Activated T-helper 17 cell treated with anti-CD3 and anti-CD28 coated beads, Interleukin-2, amount 50 U/mL, for 72 hours (primary cell): ENCODE measurements at regions not wholly inside any gene's neighbourhood (a gene's known extent, or its start where the extent isn't known, plus 50 kb on each side); places are given as distances from the start of the nearest gene placed in this dataset.
A peak's percentile ranks its signal among the peaks of the same experiment; 100 is the strongest.

Experiments used
- ATAC-seq: fragments of 150-1000 bp; cut with Tn5 transposase; replicated peaks from 2 replicates; pipeline ENCODE4 v1.10.0; 2021; ENCODE audit warnings: mild to moderate bottlenecking, moderate library complexity
- H3K27ac Mint-ChIP-seq: one replicate; pipeline ENCODE4 v1.8.0; 2022; ENCODE audit warnings: mixed read lengths
- H3K27me3 Mint-ChIP-seq: one replicate; pipeline ENCODE4 v1.8.0; 2022; ENCODE audit warnings: mixed read lengths
- H3K36me3 Mint-ChIP-seq: one replicate; pipeline ENCODE4 v1.8.0; 2022; ENCODE audit warnings: low read depth, mild to moderate bottlenecking, mixed read lengths
- H3K4me1 Mint-ChIP-seq: one replicate; pipeline ENCODE4 v1.8.0; 2022; ENCODE audit warnings: mixed read lengths
- H3K4me3 Mint-ChIP-seq: one replicate; pipeline ENCODE4 v1.8.0; 2022; ENCODE audit warnings: mild to moderate bottlenecking, mixed read lengths
- H3K9me3 Mint-ChIP-seq: one replicate; pipeline ENCODE4 v1.8.0; 2022; ENCODE audit warnings: mixed read lengths

GRCh38 chr20:39294137-39294725 is 332.1 kb downstream of the DHX35 start:
- H3K27ac Mint-ChIP-seq = no peak overlapping the region
- H3K4me1 Mint-ChIP-seq = no peaks in the 10 kb centered on the region
- H3K27me3 Mint-ChIP-seq = peaks cover 21% of the 10 kb centered on the region
- no peak for ATAC-seq
- H3K4me3 Mint-ChIP-seq = no peak overlapping the region
- no peaks in the 10 kb centered on the region for H3K9me3 Mint-ChIP-seq
- H3K36me3 Mint-ChIP-seq = no peaks in the 10 kb centered on the region

GRCh38 chr20:39292193-39292736 is 330.1 kb downstream of the DHX35 start:
- ATAC-seq = no peak
- Mint-ChIP-seq H3K4me3 (no peak overlapping the region), H3K36me3 (no peaks in the 10 kb centered on the region), H3K27ac (no peak overlapping the region), H3K9me3 (no peaks in the 10 kb centered on the region), H3K27me3 (peaks cover 24% of the 10 kb centered on the region), H3K4me1 (no peaks in the 10 kb centered on the region)

GRCh38 chr20:39291301-39291700 is 329.2 kb downstream of the DHX35 start:
- Mint-ChIP-seq H3K4me3 (no peak overlapping the region), H3K27ac (no peak overlapping the region), H3K27me3 (peaks cover 28% of the 10 kb centered on the region), H3K4me1 (no peaks in the 10 kb centered on the region), H3K9me3 (no peaks in the 10 kb centered on the region), H3K36me3 (no peaks in the 10 kb centered on the region)
- ATAC-seq = no peak

GRCh38 chr20:39290575-39290974 is 328.4 kb downstream of the DHX35 start:
- no peaks in the 10 kb centered on the region for H3K4me1 Mint-ChIP-seq
- no peak overlapping the region for H3K4me3 Mint-ChIP-seq
- peaks cover 29% of the 10 kb centered on the region for H3K27me3 Mint-ChIP-seq
- ATAC-seq = no peak
- H3K27ac Mint-ChIP-seq = no peak overlapping the region
- H3K9me3 Mint-ChIP-seq = no peaks in the 10 kb centered on the region
- no peaks in the 10 kb centered on the region for H3K36me3 Mint-ChIP-seq

- H3K4me3 Mint-ChIP-seq = no peak overlapping the region
- ATAC-seq = no peak
Observed at GRCh38 chr20:39289831-39290230, 327.7 kb downstream of the DHX35 start.

GRCh38 chr20:39289316-39289715 is 327.2 kb downstream of the DHX35 start:
- ATAC-seq = no peak
- Mint-ChIP-seq H3K27ac (no peak overlapping the region), H3K27me3 (peaks cover 20% of the 10 kb centered on the region), H3K4me1 (no peaks in the 10 kb centered on the region), H3K9me3 (no peaks in the 10 kb centered on the region), H3K36me3 (no peaks in the 10 kb centered on the region), H3K4me3 (no peak overlapping the region)

More at GRCh38 chr20:39289831-39290230, 327.7 kb downstream of the DHX35 start:
- Mint-ChIP-seq H3K36me3 (no peaks in the 10 kb centered on the region), H3K4me1 (no peaks in the 10 kb centered on the region), H3K27ac (no peak overlapping the region), H3K27me3 (peaks cover 24% of the 10 kb centered on the region), H3K9me3 (no peaks in the 10 kb centered on the region)

GRCh38 chr20:39283464-39283863 is 321.3 kb downstream of the DHX35 start:
- Mint-ChIP-seq H3K27me3 (peaks cover 16% of the 10 kb centered on the region), H3K9me3 (no peaks in the 10 kb centered on the region), H3K36me3 (no peaks in the 10 kb centered on the region), H3K4me3 (no peak overlapping the region), H3K4me1 (no peaks in the 10 kb centered on the region), H3K27ac (no peak overlapping the region)
- no peak for ATAC-seq

- no peak for ATAC-seq
- no peaks in the 10 kb centered on the region for H3K9me3 Mint-ChIP-seq
- no peaks in the 10 kb centered on the region for H3K4me1 Mint-ChIP-seq
- no peaks in the 10 kb centered on the region for H3K36me3 Mint-ChIP-seq
- no peak overlapping the region for H3K4me3 Mint-ChIP-seq
- H3K27ac Mint-ChIP-seq = no peak overlapping the region
- H3K27me3 Mint-ChIP-seq = peaks cover 13% of the 10 kb centered on the region
Observed at GRCh38 chr20:39282619-39283092, 320.5 kb downstream of the DHX35 start.

GRCh38 chr20:39280875-39281274 is 318.7 kb downstream of the DHX35 start:
- no peaks in the 10 kb centered on the region for H3K36me3 Mint-ChIP-seq
- peaks cover 10% of the 10 kb centered on the region for H3K27me3 Mint-ChIP-seq
- no peaks in the 10 kb centered on the region for H3K4me1 Mint-ChIP-seq
- no peak overlapping the region for H3K27ac Mint-ChIP-seq
- no peak overlapping the region for H3K4me3 Mint-ChIP-seq
- ATAC-seq = no peak
- H3K9me3 Mint-ChIP-seq = no peaks in the 10 kb centered on the region

- no peak for ATAC-seq
- H3K27me3 Mint-ChIP-seq = peaks cover 14% of the 10 kb centered on the region
- H3K4me3 Mint-ChIP-seq = no peak overlapping the region
- H3K36me3 Mint-ChIP-seq = no peaks in the 10 kb centered on the region
- H3K27ac Mint-ChIP-seq = no peak overlapping the region
- no peaks in the 10 kb centered on the region for H3K9me3 Mint-ChIP-seq
- H3K4me1 Mint-ChIP-seq = no peaks in the 10 kb centered on the region
Observed at GRCh38 chr20:39278230-39278788, 316.2 kb downstream of the DHX35 start.

- no peak overlapping the region for H3K4me3 Mint-ChIP-seq
- no peak for ATAC-seq
- peaks cover 13% of the 10 kb centered on the region for H3K27me3 Mint-ChIP-seq
- H3K4me1 Mint-ChIP-seq = no peaks in the 10 kb centered on the region
- no peaks in the 10 kb centered on the region for H3K9me3 Mint-ChIP-seq
- no peak overlapping the region for H3K27ac Mint-ChIP-seq
- no peaks in the 10 kb centered on the region for H3K36me3 Mint-ChIP-seq
Observed at GRCh38 chr20:39277185-39277584, 315.0 kb downstream of the DHX35 start.

GRCh38 chr20:39270837-39271604 is 308.9 kb downstream of the DHX35 start:
- no peak overlapping the region for H3K27ac Mint-ChIP-seq
- no peak for ATAC-seq
- H3K4me1 Mint-ChIP-seq = no peaks in the 10 kb centered on the region
- H3K4me3 Mint-ChIP-seq = no peak overlapping the region
- H3K9me3 Mint-ChIP-seq = no peaks in the 10 kb centered on the region
- H3K27me3 Mint-ChIP-seq = peaks cover 4% of the 10 kb centered on the region
- H3K36me3 Mint-ChIP-seq = no peaks in the 10 kb centered on the region

- Mint-ChIP-seq H3K27me3 (no peaks in the 10 kb centered on the region), H3K4me1 (no peaks in the 10 kb centered on the region), H3K36me3 (no peaks in the 10 kb centered on the region), H3K4me3 (no peak overlapping the region), H3K9me3 (no peaks in the 10 kb centered on the region), H3K27ac (no peak overlapping the region)
- no peak for ATAC-seq
Observed at GRCh38 chr20:39269493-39270217, 307.5 kb downstream of the DHX35 start.

GRCh38 chr20:39268981-39269461 is 306.9 kb downstream of the DHX35 start:
- H3K9me3 Mint-ChIP-seq = no peaks in the 10 kb centered on the region
- peak; percentile 64 for ATAC-seq
- no peaks in the 10 kb centered on the region for H3K4me1 Mint-ChIP-seq
- H3K36me3 Mint-ChIP-seq = no peaks in the 10 kb centered on the region
- H3K4me3 Mint-ChIP-seq = no peak overlapping the region
- no peaks in the 10 kb centered on the region for H3K27me3 Mint-ChIP-seq
- H3K27ac Mint-ChIP-seq = no peak overlapping the region
